K562 (cell line): ENCODE measurements at regions not wholly inside any gene's neighbourhood (a gene's known extent, or its start where the extent isn't known, plus 50 kb on each side); places are given as distances from the start of the nearest gene placed in this dataset.

ENCODE experiments used
- ATAC-seq: fragments of 200-7000 bp; cut with Tn5 transposase; 3 replicates; pipeline ENCODE4 v1.9.1; 2020; ENCODE audit warnings: moderate library complexity
- BruUV-seq: library from RNA; stranded (reverse); fragments of 400-500 nt; replicated peaks from 2 replicates; lab custom pipeline; 2021; lab: Mats Ljungman, UMichigan
- CTCF ChIA-PET: fragments of 300-600 bp; formaldehyde crosslinking; extraction: SDS; loops from one replicate; lab custom pipeline; 2021; ENCODE audit warnings: low intra/inter-chr PET ratio; lab: Yijun Ruan, JAX
- POLR2A ChIA-PET: fragments of 300-600, 350-650 bp; sonication (Branson Sonifier 250); formaldehyde crosslinking; extraction: SDS; loops from one replicate; lab custom pipeline; 2021; ENCODE audit warnings: antibody characterized with exemption, inconsistent platforms; lab: Yijun Ruan, JAX
- DNase-seq, 4 experiments: peaks; one replicate each; pipeline versions ENCODE4 v3.0.0 to v3.0.0-alpha.2; 2011 to 2018; ENCODE audit warnings: low spot score in 3 of 4, mixed read lengths in 3 of 4; ENCODE audit errors: extremely low read depth in 1 of 4
- FAIRE-seq: peaks from 2 replicates; lab custom pipeline; 2011; peaks lifted over from hg19 to GRCh38; lab: Jason Lieb, UNC
- H2AFZ ChIP-seq: 2 replicates; pipeline ENCODE4 v1.6.0; 2011; ENCODE audit warnings: low read depth, low read length, control low read depth, inconsistent platforms
- H3K27ac ChIP-seq: fragments of 200-600 bp; 3 replicates; pipeline ENCODE4 v1.8.0; 2011; ENCODE audit warnings: low read depth, mild to moderate bottlenecking, control low read depth, inconsistent platforms, low read length, moderate library complexity, mixed read lengths; ENCODE audit errors: extremely low read depth
- H3K27me3 ChIP-seq, 2 experiments: fragments of 300-600 bp in 1 of 2; 2 replicates in 1 of 2; 3 replicates in 1 of 2; pipeline versions ENCODE4 v1.6.0 to v1.8.0; 2011; ENCODE audit warnings: inconsistent platforms in 2 of 2, low read length in 2 of 2, mild to moderate bottlenecking in 1 of 2, mixed read lengths in 1 of 2, moderate library complexity in 1 of 2; ENCODE audit not compliant: control insufficient read depth in 2 of 2, insufficient read depth in 2 of 2
- H3K36me3 ChIP-seq: fragments of 300-600 bp; 3 replicates; pipeline ENCODE4 v1.8.0; 2011; ENCODE audit warnings: mild to moderate bottlenecking, low read length, inconsistent platforms; ENCODE audit not compliant: control insufficient read depth, insufficient read depth
- H3K4me1 ChIP-seq, 2 experiments: fragments of 200-600 bp in 1 of 2; replicated peaks in 1 of 2; 2 replicates in 1 of 2; 3 replicates in 1 of 2; pipeline versions ENCODE4 v1.5.1 to v1.8.0; 2011; ENCODE audit warnings: inconsistent platforms in 2 of 2, low read length in 2 of 2, mild to moderate bottlenecking in 1 of 2, mixed read lengths in 1 of 2, moderate library complexity in 1 of 2; ENCODE audit not compliant: control insufficient read depth in 2 of 2, insufficient read depth in 2 of 2
- H3K4me2 ChIP-seq: 2 replicates; pipeline ENCODE4 v1.6.1; 2011; ENCODE audit warnings: low read length, control low read depth, inconsistent platforms, mixed read lengths; ENCODE audit not compliant: insufficient read depth
- H3K4me3 ChIP-seq: fragments of 200-600 bp; sonication (generic), shearing (Covaris generic); 2 replicates; pipeline ENCODE4 v1.5.1; 2016; ENCODE audit warnings: control low read depth, inconsistent platforms
- H3K79me2 ChIP-seq: fragments of 200-600 bp; 3 replicates; pipeline ENCODE4 v1.8.0; 2011; ENCODE audit warnings: low read length, inconsistent platforms; ENCODE audit not compliant: control insufficient read depth, insufficient read depth
- H3K9ac ChIP-seq, 2 experiments: 2 replicates each; pipeline versions ENCODE4 v1.6.0 to v1.6.1; 2011; ENCODE audit warnings: low read depth in 2 of 2, low read length in 2 of 2, control low read depth in 1 of 2, inconsistent platforms in 1 of 2, mild to moderate bottlenecking in 1 of 2, mixed read lengths in 1 of 2; ENCODE audit not compliant: insufficient read depth in 1 of 2
- H3K9me1 ChIP-seq: one replicate; pipeline ENCODE4 v1.6.0; 2011; ENCODE audit warnings: inconsistent platforms, mild to moderate bottlenecking, low read length, moderate library complexity; ENCODE audit not compliant: control insufficient read depth, insufficient read depth
- H3K9me3 ChIP-seq: replicated peaks from 2 replicates; pipeline ENCODE4 v1.5.1; 2011; ENCODE audit warnings: low read depth, low read length, inconsistent platforms; ENCODE audit not compliant: control insufficient read depth, insufficient read depth
- H4K20me1 ChIP-seq: replicated peaks from 2 replicates; pipeline ENCODE4 v1.6.1; 2011; ENCODE audit warnings: low read length, inconsistent platforms, mixed read lengths; ENCODE audit not compliant: control insufficient read depth, insufficient read depth
- CHD2 ChIP-seq: IDR thresholded peaks from 2 replicates; pipeline ENCODE4 v1.6.1; 2011; ENCODE audit warnings: low read depth, low read length
- ESRRA ChIP-seq: fragments of 450-650 bp; IDR thresholded peaks from 2 replicates; pipeline ENCODE4 v1.6.1; 2014; ENCODE audit warnings: low read depth, mild to moderate bottlenecking, moderate library complexity, borderline replicate concordance
- EZH2 ChIP-seq: IDR thresholded peaks from 2 replicates; pipeline ENCODE4 v1.6.1; 2012; ENCODE audit warnings: low read depth, mild to moderate bottlenecking, inconsistent platforms, low read length, borderline replicate concordance
- GTF2A2 ChIP-seq: IDR thresholded peaks from 2 replicates; pipeline ENCODE4 v1.6.1; 2016; ENCODE audit warnings: mild to moderate bottlenecking, missing genetic modification characterization, missing compliant biosample characterization
- HCFC1 ChIP-seq: IDR thresholded peaks from 2 replicates; pipeline ENCODE4 v1.6.1; 2012; ENCODE audit warnings: low read depth, low read length, improper control_type of control experiment
- HNRNPUL1 ChIP-seq: fragments of 200-400 bp; formaldehyde crosslinking; IDR thresholded peaks from 2 replicates; pipeline ENCODE4 v1.6.1; 2017; ENCODE audit warnings: low read length
- KLF13 ChIP-seq: fragments of 450-650 bp; IDR thresholded peaks from 2 replicates; pipeline ENCODE4 v1.6.1; 2016; ENCODE audit warnings: missing genetic modification characterization, low read depth, mild to moderate bottlenecking, missing compliant biosample characterization, moderate library complexity, borderline replicate concordance
- MIER1 ChIP-seq: fragments of 450-650 bp; IDR thresholded peaks from 2 replicates; pipeline ENCODE4 v1.6.1; 2016; ENCODE audit warnings: antibody characterized with exemption, mild to moderate bottlenecking, low read depth
- SMARCA4 ChIP-seq: fragments of 450-650 bp; IDR thresholded peaks from 2 replicates; pipeline ENCODE4 v1.6.1; 2016
- TAF7 ChIP-seq: fragments of 450-650 bp; IDR thresholded peaks from 2 replicates; pipeline ENCODE4 v1.6.1; 2016; ENCODE audit warnings: missing genetic modification characterization, missing compliant biosample characterization
- U2AF1 ChIP-seq: fragments of 200-400 bp; formaldehyde crosslinking; optimal IDR thresholded peaks from 2 replicates; pipeline ENCODE3; 2017; ENCODE audit warnings: mild to moderate bottlenecking, low read depth, low read length, moderate library complexity
- ZNF121 ChIP-seq: sonication (generic); formaldehyde crosslinking; conservative IDR thresholded peaks from 2 replicates; pipeline ENCODE4 v1.8.0; 2022; ENCODE audit warnings: missing genetic modification reagents
- ZNF124 ChIP-seq: sonication (generic); formaldehyde crosslinking; IDR thresholded peaks from 2 replicates; pipeline ENCODE4 v1.8.1; 2022; ENCODE audit warnings: missing genetic modification reagents
- ZNF184 ChIP-seq: sonication (generic); formaldehyde crosslinking; IDR thresholded peaks from 2 replicates; pipeline ENCODE4 v1.5.0; 2020; ENCODE audit warnings: missing genetic modification reagents
- ZNF282 ChIP-seq: sonication (generic); formaldehyde crosslinking; IDR thresholded peaks from 2 replicates; pipeline ENCODE4 v1.8.1; 2023; ENCODE audit warnings: missing genetic modification reagents
- ZNF384 ChIP-seq: IDR thresholded peaks from 2 replicates; pipeline ENCODE4 v1.6.1; 2012; ENCODE audit warnings: low read depth, low read length, improper control_type of control experiment
- ZNF668 ChIP-seq: fragments of 250-450 bp; sonication (Bioruptor Pico); IDR thresholded peaks from 2 replicates; pipeline ENCODE4 v1.8.0; 2022; ENCODE audit warnings: mild to moderate bottlenecking, inconsistent platforms
- WGBS: fragments of 100-300 bp; shearing (Covaris generic); methylation state at CpG from one replicate; pipeline ENCODE4 v1.1.6; 2016; ENCODE audit warnings: low coverage, mixed read lengths; ENCODE audit not compliant: insufficient coverage; ENCODE audit errors: missing lambda C conversion rate; 5-methylcytosine and 5-hydroxymethylcytosine counted together
- in situ Hi-C: fragments of 300-500 bp; cut with MboI; formaldehyde crosslinking; loops from 4 replicates; pipeline ENCODE4 v1.15.0; 2018; ENCODE audit warnings: inconsistent platforms, mixed read lengths
- intact Hi-C: fragments of 100-400 bp; cut with micrococcal nuclease; formaldehyde crosslinking; loops from 2 replicates; pipeline ENCODE4 v1.14.2; 2022
- TF ChIP-seq, protein P1 (sequence below), 3 experiments: fragments of 200-800 bp in 1 of 3; sonication (Bioruptor generic) in 1 of 3; sonication (generic) in 1 of 3; formaldehyde crosslinking in 1 of 3; IDR thresholded peaks; 2 replicates each; pipeline versions ENCODE4 v1.6.1 to v1.8.0; 2016 to 2022; ENCODE audit warnings: mild to moderate bottlenecking in 2 of 3, missing compliant biosample characterization in 2 of 3, missing genetic modification characterization in 2 of 3, missing genetic modification reagents in 1 of 3

- 0% methylated on average over 4 of the region's 4 CpGs for WGBS
Measured at GRCh38 chr5:66365981-66366380, 221.9 kb downstream of the SREK1 start.

DNA sequence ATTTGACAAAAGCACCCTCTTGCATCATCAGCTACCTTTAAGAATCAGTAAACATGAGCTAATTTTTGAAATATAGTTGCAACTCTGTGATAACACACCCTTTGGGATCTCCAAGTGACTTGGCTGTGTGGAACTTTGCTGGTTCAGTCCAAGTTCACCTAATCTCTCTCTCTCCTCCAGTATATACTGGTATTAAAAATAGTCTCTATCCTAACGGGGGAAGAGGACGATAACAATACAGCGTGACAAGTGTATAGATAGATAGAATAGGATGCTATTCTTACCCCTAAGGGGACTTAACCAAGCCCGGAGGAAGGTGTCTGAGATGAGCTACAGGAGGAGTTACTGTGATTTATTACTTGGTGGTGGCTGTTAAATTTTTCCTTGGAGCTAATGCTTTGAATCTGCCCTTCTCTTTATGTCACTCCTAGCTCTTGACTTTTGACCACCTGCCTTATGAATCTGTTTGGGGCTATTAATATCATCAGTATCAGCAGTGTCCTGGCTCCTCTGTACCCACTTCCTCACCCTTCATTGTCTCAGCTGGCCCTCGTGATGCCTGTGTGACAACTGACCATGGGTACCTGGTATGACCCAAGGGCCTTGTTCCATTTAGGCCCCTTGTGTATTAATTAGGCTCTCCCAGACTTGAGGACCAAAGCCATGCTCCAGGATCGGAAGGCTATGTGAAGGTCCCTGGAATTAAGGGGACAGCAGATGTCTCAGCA lies 223.9 kb downstream of the SREK1 start:
- ChIA-PET POLR2A (no interaction called here), CTCF (no interaction called here)
- TF ChIP-seq ZNF184 (CRISPR knock-in tag): no peak
- TF ChIP-seq U2AF1: no peak
- no peak for TF ChIP-seq CHD2
- TF ChIP-seq, protein P1, sequence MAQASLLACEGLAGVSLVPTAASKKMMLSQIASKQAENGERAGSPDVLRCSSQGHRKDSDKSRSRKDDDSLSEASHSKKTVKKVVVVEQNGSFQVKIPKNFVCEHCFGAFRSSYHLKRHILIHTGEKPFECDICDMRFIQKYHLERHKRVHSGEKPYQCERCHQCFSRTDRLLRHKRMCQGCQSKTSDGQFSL (CRISPR knock-in tag; IDR thresholded peaks at IDR 0.05): no peak
- TF ChIP-seq, protein P1 (tag; IDR thresholded peaks at IDR 0.05): no peak
- no peak for TF ChIP-seq ZNF282 (CRISPR knock-in tag)
- TF ChIP-seq HNRNPUL1: no peak
- no peak for TF ChIP-seq MIER1
- TF ChIP-seq SMARCA4: no peak
- no peak for TF ChIP-seq ESRRA
- no peak for TF ChIP-seq ZNF668 (CRISPR knock-in tag)
- TF ChIP-seq ZNF124 (CRISPR knock-in tag): no peak
- no peak overlapping the region for H3K4me2 ChIP-seq
- H3K27me3 ChIP-seq: no peaks in the 10 kb centered on the region
- H3K79me2 ChIP-seq: no peaks in the 10 kb centered on the region
- BruUV-seq: no TSS peak
- H3K27ac ChIP-seq: no peak overlapping the region
- H3K9ac ChIP-seq: no peak overlapping the region
- H3K4me3 ChIP-seq: no peak overlapping the region
- H4K20me1 ChIP-seq: no peaks in the 10 kb centered on the region
- no peaks in the 10 kb centered on the region for H3K9me1 ChIP-seq
- H3K4me1 ChIP-seq: no peaks in the 10 kb centered on the region
- H3K9me3 ChIP-seq: no peaks in the 10 kb centered on the region
- FAIRE-seq: no peak
- intact Hi-C loops: no loop called here
- in situ Hi-C loops: no loop called here
- no peak for DNase-seq
- ATAC-seq: no peak
- WGBS: 3% methylated on average over 6 of the region's 6 CpGs
- H3K36me3 ChIP-seq: no peaks in the 10 kb centered on the region
- no peak overlapping the region for H2AFZ ChIP-seq

More at GRCh38 chr5:66365981-66366380, 221.9 kb downstream of the SREK1 start:
- H3K4me2 ChIP-seq: no peak overlapping the region
- ATAC-seq: no peak
- POLR2A ChIA-PET: interaction anchor here (1.7 kb wide), 1 partner anchor 11 kb away, joined by 4 read pairs; no protein-coding TSS in a partner anchor
- no peaks in the 10 kb centered on the region for H4K20me1 ChIP-seq
- H3K9ac ChIP-seq: no peak overlapping the region
- intact Hi-C loops (no loop called here), in situ Hi-C loops (no loop called here)
- no peak overlapping the region for H2AFZ ChIP-seq
- no peaks in the 10 kb centered on the region for H3K79me2 ChIP-seq
- FAIRE-seq: no peak
- H3K27ac ChIP-seq: no peak overlapping the region
- no peaks in the 10 kb centered on the region for H3K4me1 ChIP-seq
- H3K4me3 ChIP-seq: no peak overlapping the region
- H3K36me3 ChIP-seq: no peaks in the 10 kb centered on the region
- no peaks in the 10 kb centered on the region for H3K9me1 ChIP-seq
- no peak for TF ChIP-seq TAF7 (tag)
- no peak for TF ChIP-seq ZNF121 (CRISPR knock-in tag)
- TF ChIP-seq HCFC1: no peak
- no peak for TF ChIP-seq EZH2
- TF ChIP-seq ZNF384: no peak
- no peak for TF ChIP-seq KLF13
- no peak for TF ChIP-seq GTF2A2 (tag)
- no TSS peak for BruUV-seq
- H3K27me3 ChIP-seq: no peaks in the 10 kb centered on the region
- no peak for DNase-seq
- CTCF ChIA-PET: no interaction called here
- no peaks in the 10 kb centered on the region for H3K9me3 ChIP-seq
